ENCODE measurements at regions not wholly inside any gene's neighbourhood (a gene's known extent, or its start where the extent isn't known, plus 50 kb on each side); places are given as distances from the start of the nearest gene placed in this dataset.

GRCh38 chr11:100574894-100575769, 112.0 kb upstream of the ARHGAP42 start:
- H3K4me3 Mint-ChIP-seq = no peak overlapping the region
- no peak for DNase-seq
- H3K27me3 Mint-ChIP-seq (ENCODE audit: insufficient read depth) = peaks cover 2% of the 10 kb centered on the region
- Histone ChIP-seq H3K27me3 (ENCODE audit: control insufficient read depth, insufficient read depth, low read length, poor library complexity, severe bottlenecking) (no peaks in the 10 kb centered on the region), H3K4me1 (ENCODE audit: control insufficient read depth, insufficient read depth, low read length) (no peaks in the 10 kb centered on the region), H3K36me3 (ENCODE audit: control insufficient read depth, insufficient read depth, low read length) (no peaks in the 10 kb centered on the region), H3K4me3 (ENCODE audit: low read length) (no peak overlapping the region), H3K27ac (ENCODE audit: low read depth, low read length) (no peak overlapping the region), H3K9ac (ENCODE audit: extremely low read depth, low read length, poor library complexity, severe bottlenecking) (no peak overlapping the region), H3K9me3 (ENCODE audit: control insufficient read depth, low read length) (no peaks in the 10 kb centered on the region)
- no peaks in the 10 kb centered on the region for H3K36me3 Mint-ChIP-seq (ENCODE audit: low read depth)
- H3K4me1 Mint-ChIP-seq = peaks cover 19% of the 10 kb centered on the region
- 100% methylated on average over 1 of the region's 1 CpG for WGBS, 2 experiments (ENCODE audit: insufficient coverage in 1 of 2, insufficient read length in 1 of 2)
- no peaks in the 10 kb centered on the region for H3K9me3 Mint-ChIP-seq
- no peak overlapping the region for H3K27ac Mint-ChIP-seq
- peak; percentile 74 for TF ChIP-seq CTCF (conservative IDR thresholded peaks at IDR 0.05)

- Histone ChIP-seq H3K27me3 (ENCODE audit: control insufficient read depth, insufficient read depth, low read length, poor library complexity, severe bottlenecking) (no peaks in the 10 kb centered on the region), H3K4me1 (ENCODE audit: control insufficient read depth, insufficient read depth, low read length) (no peaks in the 10 kb centered on the region), H3K9ac (ENCODE audit: extremely low read depth, low read length, poor library complexity, severe bottlenecking) (no peak overlapping the region), H3K4me3 (ENCODE audit: low read length) (no peak overlapping the region), H3K36me3 (ENCODE audit: control insufficient read depth, insufficient read depth, low read length) (no peaks in the 10 kb centered on the region), H3K27ac (ENCODE audit: low read depth, low read length) (no peak overlapping the region), H3K9me3 (ENCODE audit: control insufficient read depth, low read length) (no peaks in the 10 kb centered on the region)
- Mint-ChIP-seq H3K4me1 (peaks cover 20% of the 10 kb centered on the region), H3K36me3 (ENCODE audit: low read depth) (no peaks in the 10 kb centered on the region), H3K4me3 (no peak overlapping the region), H3K27me3 (ENCODE audit: insufficient read depth) (peaks cover 2% of the 10 kb centered on the region), H3K27ac (no peak overlapping the region), H3K9me3 (no peaks in the 10 kb centered on the region)
- 35% methylated on average over 2 of the region's 4 CpGs; no CpG with 5 or more reads in 1 of the 2 experiments for WGBS, 2 experiments (ENCODE audit: insufficient coverage in 1 of 2, insufficient read length in 1 of 2)
- TF ChIP-seq CTCF (conservative IDR thresholded peaks at IDR 0.05) = peak; percentile 90
- DNase-seq = no peak
Observed at GRCh38 chr11:100575860-100576717, 111.0 kb upstream of the ARHGAP42 start.

GRCh38 chr11:100576718-100577021, 110.4 kb upstream of the ARHGAP42 start:
- peaks cover 5% of the 10 kb centered on the region for H3K27me3 ChIP-seq (ENCODE audit: control insufficient read depth, insufficient read depth, low read length, poor library complexity, severe bottlenecking)
- H3K36me3 Mint-ChIP-seq (ENCODE audit: low read depth) = no peaks in the 10 kb centered on the region
- H3K27ac ChIP-seq (ENCODE audit: low read depth, low read length) = no peak overlapping the region
- no peak overlapping the region for H3K4me3 ChIP-seq (ENCODE audit: low read length)
- no peak overlapping the region for H3K9ac ChIP-seq (ENCODE audit: extremely low read depth, low read length, poor library complexity, severe bottlenecking)
- no peak overlapping the region for H3K27ac Mint-ChIP-seq
- no peak for DNase-seq
- H3K4me1 ChIP-seq (ENCODE audit: control insufficient read depth, insufficient read depth, low read length) = no peaks in the 10 kb centered on the region
- no peak for TF ChIP-seq CTCF (conservative IDR thresholded peaks at IDR 0.05)
- H3K27me3 Mint-ChIP-seq (ENCODE audit: insufficient read depth) = peaks cover 2% of the 10 kb centered on the region
- H3K36me3 ChIP-seq (ENCODE audit: control insufficient read depth, insufficient read depth, low read length) = no peaks in the 10 kb centered on the region
- H3K4me1 Mint-ChIP-seq = peaks cover 20% of the 10 kb centered on the region
- H3K9me3 Mint-ChIP-seq = no peaks in the 10 kb centered on the region
- H3K4me3 Mint-ChIP-seq = no peak overlapping the region
- 38% methylated on average over 2 of the region's 3 CpGs; no CpG with 5 or more reads in 1 of the 2 experiments for WGBS, 2 experiments (ENCODE audit: insufficient coverage in 1 of 2, insufficient read length in 1 of 2)
- no peaks in the 10 kb centered on the region for H3K9me3 ChIP-seq (ENCODE audit: control insufficient read depth, low read length)
